GM06990 (cell line): ENCODE measurements at regions not wholly inside any gene's neighbourhood (a gene's known extent, or its start where the extent isn't known, plus 50 kb on each side); places are given as distances from the start of the nearest gene placed in this dataset.

Source experiments
- DNase-seq: peaks from one replicate; pipeline ENCODE4 v3.0.0-alpha.2; 2011; ENCODE audit not compliant: insufficient read length; ENCODE audit errors: extremely low read depth
- H3K27me3 ChIP-seq: replicated peaks from 2 replicates; pipeline ENCODE4 v1.6.0; 2011; ENCODE audit warnings: low read length; ENCODE audit not compliant: control insufficient read depth, insufficient read depth
- H3K36me3 ChIP-seq: 2 replicates; pipeline ENCODE4 v1.5.1; 2011; ENCODE audit warnings: low read length; ENCODE audit not compliant: control insufficient read depth, insufficient read depth
- H3K4me3 ChIP-seq: replicated peaks from 2 replicates; pipeline ENCODE4 v1.5.1; 2011; ENCODE audit warnings: low read depth, mild to moderate bottlenecking, control low read depth, low read length
- TF ChIP-seq, protein P1 (sequence below): IDR thresholded peaks from 2 replicates; pipeline ENCODE4 v1.5.1; 2011; ENCODE audit warnings: low read length, control low read depth, mild to moderate bottlenecking, inconsistent platforms; ENCODE audit not compliant: insufficient read depth, poor library complexity, severe bottlenecking

DNA sequence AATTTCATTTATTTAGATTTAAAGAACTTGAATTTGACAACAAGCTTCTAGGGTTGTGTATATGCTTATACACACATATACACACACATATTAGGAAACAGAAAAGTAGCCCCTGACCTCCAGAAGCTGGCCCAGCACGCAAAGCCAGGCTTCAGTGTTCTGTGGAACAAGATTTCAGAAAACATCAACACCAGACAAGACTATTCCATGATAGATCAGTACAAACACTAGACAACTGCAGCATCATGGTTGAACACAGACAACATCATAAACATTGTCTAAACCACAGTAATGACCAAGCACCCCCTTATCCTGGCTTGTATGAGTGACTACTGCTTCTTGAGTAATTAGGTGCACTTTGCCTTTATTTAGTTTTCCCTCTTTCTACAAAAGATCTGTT, 457.6 kb downstream of the TMEM182 start:
- TF ChIP-seq, protein P1, sequence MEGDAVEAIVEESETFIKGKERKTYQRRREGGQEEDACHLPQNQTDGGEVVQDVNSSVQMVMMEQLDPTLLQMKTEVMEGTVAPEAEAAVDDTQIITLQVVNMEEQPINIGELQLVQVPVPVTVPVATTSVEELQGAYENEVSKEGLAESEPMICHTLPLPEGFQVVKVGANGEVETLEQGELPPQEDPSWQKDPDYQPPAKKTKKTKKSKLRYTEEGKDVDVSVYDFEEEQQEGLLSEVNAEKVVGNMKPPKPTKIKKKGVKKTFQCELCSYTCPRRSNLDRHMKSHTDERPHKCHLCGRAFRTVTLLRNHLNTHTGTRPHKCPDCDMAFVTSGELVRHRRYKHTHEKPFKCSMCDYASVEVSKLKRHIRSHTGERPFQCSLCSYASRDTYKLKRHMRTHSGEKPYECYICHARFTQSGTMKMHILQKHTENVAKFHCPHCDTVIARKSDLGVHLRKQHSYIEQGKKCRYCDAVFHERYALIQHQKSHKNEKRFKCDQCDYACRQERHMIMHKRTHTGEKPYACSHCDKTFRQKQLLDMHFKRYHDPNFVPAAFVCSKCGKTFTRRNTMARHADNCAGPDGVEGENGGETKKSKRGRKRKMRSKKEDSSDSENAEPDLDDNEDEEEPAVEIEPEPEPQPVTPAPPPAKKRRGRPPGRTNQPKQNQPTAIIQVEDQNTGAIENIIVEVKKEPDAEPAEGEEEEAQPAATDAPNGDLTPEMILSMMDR, result no peak
- Histone ChIP-seq H3K36me3 (no peaks in the 10 kb centered on the region), H3K4me3 (no peak overlapping the region), H3K27me3 (no peaks in the 10 kb centered on the region)
- DNase-seq, result no peak

DNA sequence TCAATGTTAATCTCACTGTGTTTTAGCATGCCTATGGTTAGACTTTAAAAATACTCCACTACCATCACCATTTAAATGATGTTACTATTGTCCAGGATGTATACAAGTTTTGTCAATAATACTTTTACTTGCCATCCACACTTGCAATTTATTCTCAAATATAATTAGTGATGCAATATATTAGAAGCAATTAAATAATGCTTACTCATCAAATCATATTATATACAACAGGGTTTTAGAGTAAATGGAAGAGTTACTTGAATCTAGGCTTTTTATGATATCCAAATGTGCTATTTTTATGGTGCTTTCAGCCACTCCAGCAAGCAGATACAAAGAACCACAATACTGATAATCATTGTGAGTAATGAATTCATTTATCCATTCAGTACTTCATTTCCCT, 461.1 kb downstream of the TMEM182 start:
- Histone ChIP-seq H3K27me3 (no peaks in the 10 kb centered on the region), H3K4me3 (no peak overlapping the region), H3K36me3 (no peaks in the 10 kb centered on the region)
- DNase-seq, result no peak
- TF ChIP-seq, protein P1, result no peak

DNA sequence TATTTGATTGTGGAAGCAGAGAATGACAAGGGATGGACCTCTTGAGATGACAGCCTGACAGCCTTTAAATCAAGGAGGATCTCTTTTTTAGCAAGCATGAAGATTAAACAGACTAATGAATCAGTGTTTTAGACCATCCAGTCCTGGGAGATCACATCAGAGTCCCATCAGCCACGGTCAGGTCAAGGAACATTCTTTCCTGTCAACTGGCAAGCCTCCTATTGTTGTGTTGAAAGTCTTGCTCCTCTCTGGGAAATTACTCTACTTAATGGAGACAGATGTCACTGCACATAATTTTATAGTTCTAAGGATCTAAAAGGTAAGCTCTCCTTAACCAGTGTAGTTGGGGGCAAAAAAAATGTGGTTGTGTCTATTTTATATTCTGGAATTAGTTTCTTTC, 469.0 kb downstream of the TMEM182 start:
- no peaks in the 10 kb centered on the region for H3K27me3 ChIP-seq
- no peak for DNase-seq
- H3K4me3 ChIP-seq, result no peak overlapping the region
- H3K36me3 ChIP-seq, result no peaks in the 10 kb centered on the region
- TF ChIP-seq, protein P1, result no peak

DNA sequence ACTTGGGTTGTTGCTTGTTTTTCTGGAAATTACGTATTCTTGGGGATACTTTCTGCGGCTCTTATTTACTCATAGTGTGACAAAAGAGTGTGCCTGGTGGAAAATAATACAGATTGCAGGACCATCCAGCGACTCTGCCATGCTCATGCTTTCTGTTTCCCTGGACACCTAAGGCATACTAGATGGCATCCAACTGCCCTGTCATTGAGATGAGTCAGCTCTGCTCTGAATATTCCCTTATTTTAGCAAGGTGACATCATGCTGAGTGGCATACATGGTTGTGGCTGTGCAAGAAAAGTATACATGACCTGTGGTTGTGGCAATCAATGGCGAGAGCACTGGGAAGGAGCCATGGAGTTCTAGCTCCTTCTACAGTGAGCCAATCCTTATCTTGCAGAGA, 471.0 kb downstream of the TMEM182 start:
- TF ChIP-seq, protein P1, result no peak

DNA sequence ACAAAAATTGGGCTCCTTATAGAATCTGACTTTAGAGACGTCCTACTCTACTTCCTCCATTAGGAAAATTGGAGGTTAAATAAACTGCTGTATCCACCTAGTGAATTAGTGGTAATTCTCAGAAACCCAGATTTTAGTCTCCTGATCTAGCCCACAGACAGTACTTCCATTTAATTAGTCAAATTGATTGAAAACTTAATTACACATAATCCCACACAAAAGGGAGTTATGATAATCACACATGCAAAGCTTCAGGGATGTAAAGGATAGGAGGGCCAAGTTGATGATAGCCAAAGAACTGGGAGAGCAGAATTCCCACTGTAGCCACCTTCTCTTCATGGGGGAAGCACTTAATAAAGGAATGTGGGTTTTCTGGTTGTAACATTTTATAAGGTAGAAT, 471.9 kb downstream of the TMEM182 start:
- Histone ChIP-seq H3K4me3 (no peak overlapping the region), H3K27me3 (no peaks in the 10 kb centered on the region), H3K36me3 (no peaks in the 10 kb centered on the region)
- TF ChIP-seq, protein P1, result no peak
- DNase-seq, result no peak

More for the DNA sequence above, 471.0 kb downstream of the TMEM182 start:
- Histone ChIP-seq H3K27me3 (no peaks in the 10 kb centered on the region), H3K4me3 (no peak overlapping the region), H3K36me3 (no peaks in the 10 kb centered on the region)
- no peak for DNase-seq

DNA sequence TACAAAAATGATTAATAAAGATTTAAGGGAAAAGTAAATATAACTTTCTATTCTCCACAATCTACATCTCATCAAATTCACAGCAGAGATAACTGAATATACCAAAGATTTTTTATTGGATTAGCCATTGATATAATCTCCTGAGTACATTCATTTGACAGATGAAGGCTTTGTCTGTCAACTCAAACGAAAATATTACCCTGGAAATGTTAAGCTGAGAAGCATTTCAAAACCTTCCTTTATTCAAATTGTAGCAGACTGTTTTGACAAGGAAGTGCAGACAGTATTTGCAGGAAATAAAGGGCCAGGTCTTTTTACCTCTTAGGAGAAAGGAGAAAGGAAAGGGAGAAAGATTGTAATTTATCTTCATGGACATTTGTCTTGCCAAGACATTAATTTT, 473.5 kb downstream of the TMEM182 start:
- no peaks in the 10 kb centered on the region for H3K36me3 ChIP-seq
- no peaks in the 10 kb centered on the region for H3K27me3 ChIP-seq
- H3K4me3 ChIP-seq, result no peak overlapping the region
- DNase-seq, result no peak
- TF ChIP-seq, protein P1, result no peak
